ENCODE measurements at regions not wholly inside any gene's neighbourhood (a gene's known extent, or its start where the extent isn't known, plus 50 kb on each side); places are given as distances from the start of the nearest gene placed in this dataset.

- TF ChIP-seq EZH2phosphoT487 (IDR thresholded peaks at IDR 0.05) (no peak), CTCF (IDR thresholded peaks at IDR 0.05) (no peak), EZH2 (IDR thresholded peaks at IDR 0.05) (no peak)
- Histone ChIP-seq H2AFZ (replicated peaks) (no peak overlapping the region), H3F3A (ENCODE audit: low read depth) (no peaks in the 10 kb centered on the region), H3K9ac (no peak overlapping the region), H3K27ac (no peak overlapping the region), H3K36me3 (no peaks in the 10 kb centered on the region), H3K79me2 (ENCODE audit: low read depth) (no peaks in the 10 kb centered on the region), H3K4me2 (no peak overlapping the region), H3K9me3 (ENCODE audit: low read depth) (no peaks in the 10 kb centered on the region), H3K4me1 (no peaks in the 10 kb centered on the region), H4K20me1 (ENCODE audit: low read depth) (no peaks in the 10 kb centered on the region), H3K4me3 (no peak overlapping the region), H3K27me3 (no peaks in the 10 kb centered on the region)
- Mint-ChIP-seq H3K4me1 (no peaks in the 10 kb centered on the region), H3K27ac (no peak overlapping the region), H3K36me3 (no peaks in the 10 kb centered on the region), H3K4me3 (no peak overlapping the region), H3K9me3 (no peaks in the 10 kb centered on the region), H3K27me3 (ENCODE audit: insufficient read depth, low read depth) (no peaks in the 10 kb centered on the region)
- no peak for DNase-seq (ENCODE audit: low spot score)
Measured at GRCh38 chr15:35647303-35647702, 101.3 kb upstream of the DPH6 start.

GRCh38 chr15:35648941-35649340 lies 103.0 kb upstream of the DPH6 start:
- Histone ChIP-seq H3K4me1 (no peaks in the 10 kb centered on the region), H3K36me3 (no peaks in the 10 kb centered on the region), H3K4me3 (no peak overlapping the region), H3F3A (ENCODE audit: low read depth) (no peaks in the 10 kb centered on the region), H3K27me3 (no peaks in the 10 kb centered on the region), H4K20me1 (ENCODE audit: low read depth) (no peaks in the 10 kb centered on the region), H2AFZ (replicated peaks) (no peak overlapping the region), H3K9ac (no peak overlapping the region), H3K9me3 (ENCODE audit: low read depth) (no peaks in the 10 kb centered on the region), H3K79me2 (ENCODE audit: low read depth) (no peaks in the 10 kb centered on the region), H3K4me2 (no peak overlapping the region), H3K27ac (no peak overlapping the region)
- H3K4me3 Mint-ChIP-seq = no peak overlapping the region
- no peaks in the 10 kb centered on the region for H3K9me3 Mint-ChIP-seq
- no peak for TF ChIP-seq EZH2phosphoT487 (IDR thresholded peaks at IDR 0.05)
- no peak for TF ChIP-seq CTCF (IDR thresholded peaks at IDR 0.05)
- no peak for TF ChIP-seq EZH2 (IDR thresholded peaks at IDR 0.05)
- peaks cover 2% of the 10 kb centered on the region for H3K27me3 Mint-ChIP-seq (ENCODE audit: insufficient read depth, low read depth)
- no peaks in the 10 kb centered on the region for H3K4me1 Mint-ChIP-seq
- no peak for DNase-seq (ENCODE audit: low spot score)
- H3K36me3 Mint-ChIP-seq = no peaks in the 10 kb centered on the region
- no peak overlapping the region for H3K27ac Mint-ChIP-seq

GRCh38 chr15:35649575-35649974 lies 103.6 kb upstream of the DPH6 start:
- Histone ChIP-seq H3K9ac (no peak overlapping the region), H3K9me3 (ENCODE audit: low read depth) (no peaks in the 10 kb centered on the region), H3K27ac (no peak overlapping the region), H3F3A (ENCODE audit: low read depth) (no peaks in the 10 kb centered on the region), H3K4me3 (no peak overlapping the region), H4K20me1 (ENCODE audit: low read depth) (no peaks in the 10 kb centered on the region), H3K4me2 (no peak overlapping the region), H3K79me2 (ENCODE audit: low read depth) (no peaks in the 10 kb centered on the region), H3K36me3 (no peaks in the 10 kb centered on the region), H3K27me3 (no peaks in the 10 kb centered on the region), H2AFZ (replicated peaks) (no peak overlapping the region), H3K4me1 (no peaks in the 10 kb centered on the region)
- no peak for DNase-seq (ENCODE audit: low spot score)
- H3K36me3 Mint-ChIP-seq = no peaks in the 10 kb centered on the region
- no peak overlapping the region for H3K4me3 Mint-ChIP-seq
- no peaks in the 10 kb centered on the region for H3K4me1 Mint-ChIP-seq
- H3K27ac Mint-ChIP-seq = no peak overlapping the region
- no peaks in the 10 kb centered on the region for H3K9me3 Mint-ChIP-seq
- no peak for TF ChIP-seq EZH2phosphoT487 (IDR thresholded peaks at IDR 0.05)
- no peak for TF ChIP-seq EZH2 (IDR thresholded peaks at IDR 0.05)
- no peak for TF ChIP-seq CTCF (IDR thresholded peaks at IDR 0.05)
- H3K27me3 Mint-ChIP-seq (ENCODE audit: insufficient read depth, low read depth) = peaks cover 2% of the 10 kb centered on the region

- H3K4me3 ChIP-seq = no peak overlapping the region
- H3K27ac Mint-ChIP-seq = no peak overlapping the region
- no peak overlapping the region for H2AFZ ChIP-seq (replicated peaks)
- H3K4me3 Mint-ChIP-seq = no peak overlapping the region
- no peaks in the 10 kb centered on the region for H3K36me3 ChIP-seq
- no peak overlapping the region for H3K9ac ChIP-seq
- H3K4me1 Mint-ChIP-seq = peaks cover 6% of the 10 kb centered on the region
- H3K27me3 Mint-ChIP-seq (ENCODE audit: insufficient read depth, low read depth) = peaks cover 2% of the 10 kb centered on the region
- TF ChIP-seq EZH2phosphoT487 (IDR thresholded peaks at IDR 0.05) = no peak
- TF ChIP-seq CTCF (IDR thresholded peaks at IDR 0.05) = no peak
- TF ChIP-seq EZH2 (IDR thresholded peaks at IDR 0.05) = no peak
- H4K20me1 ChIP-seq (ENCODE audit: low read depth) = no peaks in the 10 kb centered on the region
- no peaks in the 10 kb centered on the region for H3K79me2 ChIP-seq (ENCODE audit: low read depth)
- H3K9me3 ChIP-seq (ENCODE audit: low read depth) = no peaks in the 10 kb centered on the region
- no peaks in the 10 kb centered on the region for H3K4me1 ChIP-seq
- no peaks in the 10 kb centered on the region for H3K36me3 Mint-ChIP-seq
- H3K9me3 Mint-ChIP-seq = peaks cover 11% of the 10 kb centered on the region
- no peak for DNase-seq (ENCODE audit: low spot score)
- no peak overlapping the region for H3K4me2 ChIP-seq
- no peaks in the 10 kb centered on the region for H3F3A ChIP-seq (ENCODE audit: low read depth)
- no peaks in the 10 kb centered on the region for H3K27me3 ChIP-seq
- H3K27ac ChIP-seq = no peak overlapping the region
Measured at GRCh38 chr15:35654332-35654731, 108.4 kb upstream of the DPH6 start.

Data from neural progenitor cell (in vitro differentiated cells).